A673 (cell line): ENCODE measurements at regions not wholly inside any gene's neighbourhood (a gene's known extent, or its start where the extent isn't known, plus 50 kb on each side); places are given as distances from the start of the nearest gene placed in this dataset.
A peak's percentile ranks its signal among the peaks of the same experiment; 100 is the strongest.

Experiments used
- BruUV-seq: library from RNA; stranded (reverse); fragments of 400-500 nt; replicated peaks from 2 replicates; lab custom pipeline; 2021; lab: Mats Ljungman, UMichigan
- CTCF ChIA-PET: fragments of 300-600 bp; sonication (Branson Sonifier 250); formaldehyde crosslinking; loops from one replicate; lab custom pipeline; 2022; ENCODE audit warnings: antibody characterized with exemption; lab: Charles Lee
- POLR2A ChIA-PET: fragments of 300-600 bp; sonication (Branson Sonifier 250); formaldehyde crosslinking; loops from one replicate; lab custom pipeline; 2022; ENCODE audit warnings: antibody characterized with exemption; ENCODE audit not compliant: low non-redundant PET; lab: Charles Lee
- DNase-seq: peaks from one replicate; pipeline ENCODE4 v3.0.0-alpha.2; 2015; ENCODE audit warnings: low spot score
- H3K27ac ChIP-seq: fragments of 200-600 bp; sonication (generic); 2 replicates; pipeline ENCODE4 v1.5.1; 2016; ENCODE audit warnings: mixed run types, low read depth, mild to moderate bottlenecking, mixed read lengths, antibody characterized with exemption, low read length; ENCODE audit not compliant: poor library complexity, severe bottlenecking
- H3K27me3 ChIP-seq: fragments of 200-600 bp; sonication (generic); replicated peaks from 2 replicates; pipeline ENCODE4 v1.6.1; 2017; ENCODE audit warnings: mixed run types, low read depth, mild to moderate bottlenecking, mixed read lengths, antibody characterized with exemption, low read length; ENCODE audit not compliant: insufficient read depth, poor library complexity
- H3K36me3 ChIP-seq: fragments of 200-600 bp; sonication (generic); 2 replicates; pipeline ENCODE4 v1.6.1; 2016; ENCODE audit warnings: mixed run types, mild to moderate bottlenecking, mixed read lengths, antibody characterized with exemption, low read length; ENCODE audit not compliant: insufficient read depth, poor library complexity, severe bottlenecking
- H3K4me1 ChIP-seq: fragments of 200-600 bp; sonication (generic); 2 replicates; pipeline ENCODE4 v1.6.1; 2017; ENCODE audit warnings: mixed run types, mild to moderate bottlenecking, mixed read lengths, antibody characterized with exemption, low read length; ENCODE audit not compliant: insufficient read depth, poor library complexity, severe bottlenecking
- H3K4me3 ChIP-seq: fragments of 200-600 bp; sonication (generic); 2 replicates; pipeline ENCODE4 v1.5.1; 2016; ENCODE audit warnings: low read depth, mixed run types, mild to moderate bottlenecking, mixed read lengths, low read length; ENCODE audit not compliant: poor library complexity, severe bottlenecking
- H3K9me3 ChIP-seq: fragments of 200-600 bp; sonication (generic); 2 replicates; pipeline ENCODE4 v1.6.1; 2016; ENCODE audit warnings: mixed run types, low read depth, mild to moderate bottlenecking, mixed read lengths, antibody characterized with exemption, low read length; ENCODE audit not compliant: poor library complexity, severe bottlenecking
- EZH2 ChIP-seq: fragments of 200-600 bp; sonication (generic); IDR thresholded peaks from 2 replicates; pipeline ENCODE4 v1.6.1; 2017; ENCODE audit warnings: borderline replicate concordance, low read depth, mild to moderate bottlenecking, mixed read lengths, antibody characterized with exemption, low read length; ENCODE audit not compliant: poor library complexity, severe bottlenecking
- intact Hi-C: fragments of 100-400 bp; cut with micrococcal nuclease; formaldehyde crosslinking; loops from one replicate; pipeline ENCODE4 v1.10.0; 2022; ENCODE audit not compliant: unreplicated experiment
- TF ChIP-seq, protein P1 (sequence below): fragments of 300-800, 200-600 bp; sonication (generic); conservative IDR thresholded peaks from 2 replicates; pipeline ENCODE4 v1.5.1; 2017; ENCODE audit warnings: low read depth, mild to moderate bottlenecking, antibody characterized with exemption, low read length, moderate library complexity, mixed read lengths

DNA sequence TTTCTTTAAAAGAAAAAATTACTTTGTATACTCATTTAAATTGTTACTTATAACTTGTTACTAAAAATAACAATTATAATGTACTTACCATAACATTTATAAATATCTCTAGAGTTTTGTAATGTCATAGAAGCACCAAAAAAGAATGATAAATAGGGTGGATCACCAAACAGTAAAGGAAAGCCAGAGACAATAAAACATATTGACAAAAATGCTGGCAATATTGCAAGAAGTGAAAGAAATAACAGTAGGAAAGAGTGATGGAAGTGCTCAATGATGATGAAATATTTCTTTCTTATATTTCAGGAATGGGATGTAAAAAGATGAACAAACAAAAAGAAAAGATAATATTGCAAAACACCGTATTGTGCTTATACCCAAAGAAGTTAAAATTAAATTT is 301.7 kb downstream of the CENPW start:
- Histone ChIP-seq H3K27me3 (no peaks in the 10 kb centered on the region), H3K27ac (no peak overlapping the region), H3K36me3 (no peaks in the 10 kb centered on the region), H3K4me3 (no peak overlapping the region), H3K4me1 (no peaks in the 10 kb centered on the region), H3K9me3 (no peaks in the 10 kb centered on the region)
- DNase-seq, result no peak
- intact Hi-C loops, result no loop called here
- POLR2A ChIA-PET, result no interaction called here
- no TSS peak for BruUV-seq
- CTCF ChIA-PET, result no interaction called here
- TF ChIP-seq, protein P1, sequence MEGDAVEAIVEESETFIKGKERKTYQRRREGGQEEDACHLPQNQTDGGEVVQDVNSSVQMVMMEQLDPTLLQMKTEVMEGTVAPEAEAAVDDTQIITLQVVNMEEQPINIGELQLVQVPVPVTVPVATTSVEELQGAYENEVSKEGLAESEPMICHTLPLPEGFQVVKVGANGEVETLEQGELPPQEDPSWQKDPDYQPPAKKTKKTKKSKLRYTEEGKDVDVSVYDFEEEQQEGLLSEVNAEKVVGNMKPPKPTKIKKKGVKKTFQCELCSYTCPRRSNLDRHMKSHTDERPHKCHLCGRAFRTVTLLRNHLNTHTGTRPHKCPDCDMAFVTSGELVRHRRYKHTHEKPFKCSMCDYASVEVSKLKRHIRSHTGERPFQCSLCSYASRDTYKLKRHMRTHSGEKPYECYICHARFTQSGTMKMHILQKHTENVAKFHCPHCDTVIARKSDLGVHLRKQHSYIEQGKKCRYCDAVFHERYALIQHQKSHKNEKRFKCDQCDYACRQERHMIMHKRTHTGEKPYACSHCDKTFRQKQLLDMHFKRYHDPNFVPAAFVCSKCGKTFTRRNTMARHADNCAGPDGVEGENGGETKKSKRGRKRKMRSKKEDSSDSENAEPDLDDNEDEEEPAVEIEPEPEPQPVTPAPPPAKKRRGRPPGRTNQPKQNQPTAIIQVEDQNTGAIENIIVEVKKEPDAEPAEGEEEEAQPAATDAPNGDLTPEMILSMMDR, result no peak
- TF ChIP-seq EZH2, result no peak

DNA sequence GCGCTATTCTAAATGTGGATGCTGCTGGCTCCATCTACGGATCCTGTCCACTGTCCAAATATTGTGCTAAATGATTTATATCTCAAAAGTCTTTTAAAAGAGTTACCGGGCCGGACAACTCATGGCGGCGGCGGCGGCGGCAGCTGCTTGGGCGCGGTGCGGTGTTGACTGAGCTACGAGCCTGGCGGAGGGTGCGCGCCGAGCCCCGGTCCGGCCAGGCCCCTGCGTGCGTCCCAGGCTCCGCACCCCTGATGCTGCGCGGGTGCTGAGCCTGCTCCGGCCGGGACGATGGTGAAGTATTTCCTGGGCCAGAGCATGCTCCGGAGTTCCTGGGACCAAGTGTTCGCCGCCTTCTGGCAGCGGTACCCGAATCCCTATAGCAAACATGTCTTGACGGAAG is 303.4 kb downstream of the CENPW start:
- ChIA-PET POLR2A (no interaction called here), CTCF (no interaction called here)
- H3K27ac ChIP-seq, result no peak overlapping the region
- H3K36me3 ChIP-seq, result no peaks in the 10 kb centered on the region
- H3K4me3 ChIP-seq, result no peak overlapping the region
- TF ChIP-seq, protein P1, result no peak
- no peak for TF ChIP-seq EZH2
- H3K9me3 ChIP-seq, result no peaks in the 10 kb centered on the region
- BruUV-seq, result no TSS peak
- no peak for DNase-seq
- H3K4me1 ChIP-seq, result no peaks in the 10 kb centered on the region
- no peaks in the 10 kb centered on the region for H3K27me3 ChIP-seq
- intact Hi-C loops, result no loop called here

DNA sequence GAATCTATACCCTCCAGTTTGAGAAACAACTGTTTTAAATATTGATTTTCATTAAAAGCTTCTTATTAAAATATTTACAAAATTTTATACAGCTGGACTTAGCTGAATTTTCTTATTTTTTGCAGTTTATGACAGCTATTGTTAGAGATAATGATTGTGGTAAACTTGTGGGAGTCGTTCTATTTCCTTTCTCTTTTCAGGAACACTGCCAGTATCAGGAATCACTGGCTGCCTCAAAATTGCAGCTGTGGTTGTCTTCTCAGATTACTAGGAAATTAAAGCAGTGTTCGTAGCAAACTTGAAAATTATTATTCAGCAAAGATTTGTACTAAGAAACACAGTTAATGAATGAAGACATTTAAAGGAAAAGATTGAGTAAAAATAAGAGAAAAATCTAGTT is 311.0 kb downstream of the CENPW start:
- no peaks in the 10 kb centered on the region for H3K27me3 ChIP-seq
- DNase-seq, result peak; percentile 41
- H3K9me3 ChIP-seq, result peaks cover 8% of the 10 kb centered on the region
- ChIA-PET POLR2A (no interaction called here), CTCF (no interaction called here)
- intact Hi-C loops, result loop anchor here (10.0 kb wide), 3 partner anchors 454 to 616 kb away; no protein-coding TSS in a partner anchor
- H3K27ac ChIP-seq, result no peak overlapping the region
- H3K4me3 ChIP-seq, result no peak overlapping the region
- peaks cover 14% of the 10 kb centered on the region for H3K4me1 ChIP-seq
- TF ChIP-seq, protein P1, result no peak
- TF ChIP-seq EZH2, result no peak
- H3K36me3 ChIP-seq, result no peaks in the 10 kb centered on the region
- BruUV-seq, result no TSS peak
